SJCRH30 (cell line): ENCODE measurements at regions not wholly inside any gene's neighbourhood (a gene's known extent, or its start where the extent isn't known, plus 50 kb on each side); places are given as distances from the start of the nearest gene placed in this dataset.

ENCODE experiments used
- DNase-seq, 2 experiments: peaks; one replicate each; pipeline ENCODE4 v3.0.0-alpha.2; 2015 to 2020
- H3K27ac ChIP-seq: fragments of 250-450 bp; sonication (Bioruptor Pico); 2 replicates; pipeline ENCODE4 v1.5.1; 2020; ENCODE audit warnings: mild to moderate bottlenecking, moderate library complexity
- H3K27me3 ChIP-seq: fragments of 250-450 bp; sonication (Bioruptor Pico); 2 replicates; pipeline ENCODE4 v1.5.1; 2020; ENCODE audit warnings: mild to moderate bottlenecking, moderate library complexity
- H3K36me3 ChIP-seq: fragments of 250-450 bp; sonication (Bioruptor Pico); 2 replicates; pipeline ENCODE4 v1.5.1; 2020; ENCODE audit warnings: mild to moderate bottlenecking, moderate library complexity
- H3K4me1 ChIP-seq: fragments of 250-450 bp; sonication (Bioruptor Pico); 2 replicates; pipeline ENCODE4 v1.5.1; 2020; ENCODE audit warnings: mild to moderate bottlenecking, moderate library complexity
- H3K4me3 ChIP-seq: fragments of 250-450 bp; sonication (Bioruptor Pico); 2 replicates; pipeline ENCODE4 v1.5.1; 2020; ENCODE audit warnings: mild to moderate bottlenecking, moderate library complexity
- H3K9me3 ChIP-seq: fragments of 250-450 bp; sonication (Bioruptor Pico); replicated peaks from 2 replicates; pipeline ENCODE4 v1.5.1; 2020; ENCODE audit warnings: mild to moderate bottlenecking, moderate library complexity

GRCh38 chr3:112744825-112745566, 101.7 kb downstream of the CD200R1L start:
- DNase-seq: no peak
- Histone ChIP-seq H3K27ac (no peak overlapping the region), H3K27me3 (no peaks in the 10 kb centered on the region), H3K4me3 (no peak overlapping the region), H3K4me1 (no peaks in the 10 kb centered on the region), H3K36me3 (no peaks in the 10 kb centered on the region), H3K9me3 (no peaks in the 10 kb centered on the region)

GRCh38 chr3:112744106-112744505, 102.6 kb downstream of the CD200R1L start:
- no peak for DNase-seq
- H3K27me3 ChIP-seq: no peaks in the 10 kb centered on the region
- H3K9me3 ChIP-seq: no peaks in the 10 kb centered on the region
- no peaks in the 10 kb centered on the region for H3K36me3 ChIP-seq
- H3K4me3 ChIP-seq: no peak overlapping the region
- H3K4me1 ChIP-seq: no peaks in the 10 kb centered on the region
- H3K27ac ChIP-seq: no peak overlapping the region

DNA sequence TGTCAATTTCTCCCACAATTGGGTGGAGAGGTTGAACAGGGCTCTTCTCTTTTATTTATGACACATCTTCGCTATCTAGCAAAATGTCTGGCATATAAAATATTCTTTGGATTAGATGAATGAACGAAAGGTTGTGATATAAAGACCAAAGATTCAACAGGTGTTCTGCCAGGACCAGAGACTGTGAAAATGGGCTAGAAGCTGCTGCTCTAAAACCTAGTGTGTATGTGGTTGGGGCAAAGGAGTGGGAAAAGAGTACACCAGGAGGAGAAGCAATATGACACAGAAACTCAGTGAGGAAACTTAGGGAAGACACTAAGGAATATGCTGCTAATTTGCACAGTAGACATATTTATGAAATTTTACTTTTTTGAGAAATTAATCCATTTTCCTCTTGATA, 102.0 kb upstream of the CCDC80 start:
- no peak overlapping the region for H3K27ac ChIP-seq
- no peaks in the 10 kb centered on the region for H3K4me1 ChIP-seq
- no peak overlapping the region for H3K4me3 ChIP-seq
- DNase-seq: no peak
- H3K27me3 ChIP-seq: no peaks in the 10 kb centered on the region
- H3K36me3 ChIP-seq: no peaks in the 10 kb centered on the region
- no peaks in the 10 kb centered on the region for H3K9me3 ChIP-seq

- H3K9me3 ChIP-seq: no peaks in the 10 kb centered on the region
- DNase-seq: no peak
- H3K27me3 ChIP-seq: no peaks in the 10 kb centered on the region
- H3K4me3 ChIP-seq: no peak overlapping the region
- H3K36me3 ChIP-seq: no peaks in the 10 kb centered on the region
- H3K4me1 ChIP-seq: no peaks in the 10 kb centered on the region
- H3K27ac ChIP-seq: no peak overlapping the region
Observed at GRCh38 chr3:112741983-112742382, 101.0 kb upstream of the CCDC80 start.

- no peaks in the 10 kb centered on the region for H3K9me3 ChIP-seq
- DNase-seq: no peak
- H3K27ac ChIP-seq: no peak overlapping the region
- no peaks in the 10 kb centered on the region for H3K27me3 ChIP-seq
- H3K4me3 ChIP-seq: no peak overlapping the region
- no peaks in the 10 kb centered on the region for H3K36me3 ChIP-seq
- H3K4me1 ChIP-seq: no peaks in the 10 kb centered on the region
Observed at GRCh38 chr3:112740835-112741234, 99.9 kb upstream of the CCDC80 start.

DNA sequence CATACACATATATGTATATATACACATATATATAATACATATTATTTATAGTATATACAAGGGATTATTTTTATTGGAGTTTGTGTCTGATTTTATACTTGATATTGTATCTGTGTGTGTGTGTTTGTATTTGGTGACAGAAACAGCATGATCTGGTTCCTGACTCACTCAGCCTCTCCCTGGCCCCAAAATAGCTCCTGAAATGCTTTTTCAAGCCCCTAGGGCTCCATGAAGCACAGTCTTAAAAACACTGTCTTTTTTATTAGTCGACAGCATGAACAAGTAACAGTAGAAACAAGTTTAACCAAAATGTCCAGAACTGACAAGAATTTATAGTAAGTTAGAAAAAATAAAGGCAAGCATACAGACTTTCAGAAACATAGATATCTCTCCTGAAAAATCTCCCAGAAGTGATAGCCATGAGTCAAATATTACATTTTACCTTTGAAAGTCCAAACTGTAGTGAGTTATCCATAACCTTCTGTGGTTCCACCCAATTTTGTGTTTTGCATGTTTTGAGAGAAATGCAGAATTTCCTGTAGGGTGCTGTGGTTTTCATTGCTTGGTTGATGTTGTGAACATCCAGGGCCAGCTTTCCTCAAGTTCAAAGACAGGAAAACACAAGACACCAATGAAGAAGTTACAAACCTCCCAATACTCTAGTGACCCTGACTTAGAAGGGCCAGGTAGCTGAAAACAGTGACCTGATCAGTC, 98.5 kb upstream of the CCDC80 start:
- Histone ChIP-seq H3K27ac (no peak overlapping the region), H3K4me3 (no peak overlapping the region), H3K27me3 (no peaks in the 10 kb centered on the region), H3K36me3 (no peaks in the 10 kb centered on the region), H3K9me3 (no peaks in the 10 kb centered on the region), H3K4me1 (no peaks in the 10 kb centered on the region)
- no peak for DNase-seq

DNA sequence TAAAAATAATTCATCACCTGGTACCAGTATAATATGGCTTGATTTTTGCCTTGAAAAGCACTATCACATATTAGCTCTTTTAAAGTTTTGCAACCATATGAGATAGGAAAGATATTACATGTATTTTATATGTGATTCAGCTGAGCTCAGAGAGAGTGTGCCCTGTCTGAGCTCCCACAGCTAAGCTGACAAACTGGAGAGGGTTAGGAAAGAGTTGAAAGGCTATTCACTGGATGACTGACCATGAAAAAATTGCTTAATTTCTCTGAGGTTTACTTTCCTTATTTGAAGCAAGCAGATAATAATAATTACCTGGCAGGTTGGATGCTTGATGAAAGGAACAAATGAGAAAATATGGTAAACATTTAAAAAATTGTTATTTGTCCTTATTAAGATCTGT, 97.4 kb upstream of the CCDC80 start:
- H3K27ac ChIP-seq: no peak overlapping the region
- H3K9me3 ChIP-seq: no peaks in the 10 kb centered on the region
- H3K36me3 ChIP-seq: no peaks in the 10 kb centered on the region
- no peaks in the 10 kb centered on the region for H3K4me1 ChIP-seq
- no peak overlapping the region for H3K4me3 ChIP-seq
- H3K27me3 ChIP-seq: no peaks in the 10 kb centered on the region
- no peak for DNase-seq

GRCh38 chr3:112736805-112737566, 96.0 kb upstream of the CCDC80 start:
- no peaks in the 10 kb centered on the region for H3K9me3 ChIP-seq
- H3K4me1 ChIP-seq: no peaks in the 10 kb centered on the region
- DNase-seq: no peak
- no peak overlapping the region for H3K27ac ChIP-seq
- H3K36me3 ChIP-seq: no peaks in the 10 kb centered on the region
- H3K4me3 ChIP-seq: no peak overlapping the region
- no peaks in the 10 kb centered on the region for H3K27me3 ChIP-seq

GRCh38 chr3:112736386-112736785, 95.4 kb upstream of the CCDC80 start:
- no peaks in the 10 kb centered on the region for H3K4me1 ChIP-seq
- no peaks in the 10 kb centered on the region for H3K36me3 ChIP-seq
- no peak overlapping the region for H3K27ac ChIP-seq
- no peaks in the 10 kb centered on the region for H3K27me3 ChIP-seq
- no peaks in the 10 kb centered on the region for H3K9me3 ChIP-seq
- no peak overlapping the region for H3K4me3 ChIP-seq
- no peak for DNase-seq

GRCh38 chr3:112735926-112736325, 95.0 kb upstream of the CCDC80 start:
- Histone ChIP-seq H3K36me3 (no peaks in the 10 kb centered on the region), H3K9me3 (no peaks in the 10 kb centered on the region), H3K27ac (no peak overlapping the region), H3K27me3 (no peaks in the 10 kb centered on the region), H3K4me1 (no peaks in the 10 kb centered on the region), H3K4me3 (no peak overlapping the region)
- DNase-seq: peak in 1 of 2 experiments; percentile 38

DNA sequence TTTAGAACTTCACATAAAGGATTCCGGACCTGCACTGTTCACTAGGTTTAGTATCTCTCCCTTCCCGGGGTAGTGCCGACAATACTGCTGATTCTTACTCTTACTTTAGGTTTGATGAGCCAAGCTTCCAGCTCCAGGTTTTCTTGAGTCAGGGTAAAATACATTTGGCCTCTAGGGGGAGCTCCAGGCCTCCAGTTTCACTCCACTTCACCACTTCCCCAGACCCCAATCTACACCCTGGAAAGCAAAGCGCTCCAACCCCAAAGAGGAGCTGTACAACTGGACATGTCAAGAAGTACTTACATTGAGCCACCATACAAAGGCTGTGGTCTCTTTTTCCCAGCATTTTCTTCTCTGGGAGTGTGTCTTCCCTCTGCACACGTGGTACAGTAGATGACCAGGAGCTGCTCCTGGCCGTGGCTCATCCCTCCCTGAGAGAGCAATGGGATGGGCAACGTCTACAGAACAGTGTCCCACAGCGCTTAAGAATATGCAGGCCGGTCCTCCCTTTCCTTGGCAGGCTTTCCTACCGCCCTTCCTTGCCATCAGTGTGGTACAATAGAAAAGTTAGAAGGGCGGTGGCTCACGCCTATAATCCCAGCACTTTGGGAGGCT, 93.9 kb upstream of the CCDC80 start:
- peak; percentile 74 to 91 for DNase-seq
- Histone ChIP-seq H3K9me3 (no peaks in the 10 kb centered on the region), H3K36me3 (no peaks in the 10 kb centered on the region), H3K4me3 (no peak overlapping the region), H3K27me3 (no peaks in the 10 kb centered on the region), H3K4me1 (no peaks in the 10 kb centered on the region), H3K27ac (no peak overlapping the region)

DNA sequence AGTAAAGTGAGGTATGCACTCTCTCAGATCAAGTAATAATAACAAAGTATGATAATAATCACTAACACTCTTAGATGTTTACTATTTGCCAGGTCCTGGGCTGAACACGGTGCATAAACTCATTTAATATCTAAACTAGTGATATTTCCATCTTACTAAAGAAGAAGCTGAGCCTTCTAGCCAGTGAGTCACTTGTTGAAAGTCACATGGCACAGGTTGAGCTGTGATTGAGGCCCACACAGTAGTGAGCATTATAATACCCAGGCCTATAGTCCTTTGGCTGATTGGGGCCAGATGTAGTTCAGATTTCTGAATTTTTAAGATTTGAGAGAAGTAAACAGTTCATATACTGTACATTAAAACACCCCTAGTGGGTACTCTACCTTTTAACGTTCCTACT, 93.2 kb upstream of the CCDC80 start:
- no peaks in the 10 kb centered on the region for H3K9me3 ChIP-seq
- H3K4me3 ChIP-seq: no peak overlapping the region
- H3K4me1 ChIP-seq: no peaks in the 10 kb centered on the region
- H3K27me3 ChIP-seq: no peaks in the 10 kb centered on the region
- no peaks in the 10 kb centered on the region for H3K36me3 ChIP-seq
- no peak for DNase-seq
- H3K27ac ChIP-seq: no peak overlapping the region

DNA sequence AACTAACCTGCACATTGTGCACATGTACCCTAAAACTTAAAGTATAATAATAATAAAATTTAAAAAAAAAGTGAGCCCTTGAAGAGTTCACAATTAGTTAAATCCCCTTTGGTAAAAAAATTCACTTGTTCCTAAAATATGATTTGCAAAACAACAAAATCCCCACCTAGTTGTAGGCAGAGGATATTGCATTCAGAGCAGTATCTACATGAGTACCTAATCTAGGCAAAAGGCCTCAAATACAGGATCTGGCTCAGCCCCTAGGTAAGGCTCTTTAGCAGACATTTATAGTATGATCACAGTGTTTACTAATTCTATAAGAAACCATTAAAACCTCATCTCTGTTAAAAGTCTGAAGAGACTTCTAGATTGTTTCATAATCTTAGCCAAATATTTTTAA, 89.3 kb upstream of the CCDC80 start:
- no peaks in the 10 kb centered on the region for H3K4me1 ChIP-seq
- no peaks in the 10 kb centered on the region for H3K36me3 ChIP-seq
- no peaks in the 10 kb centered on the region for H3K9me3 ChIP-seq
- no peak for DNase-seq
- H3K27ac ChIP-seq: no peak overlapping the region
- H3K27me3 ChIP-seq: no peaks in the 10 kb centered on the region
- H3K4me3 ChIP-seq: no peak overlapping the region

GRCh38 chr3:112721231-112721630, 80.3 kb upstream of the CCDC80 start:
- no peak overlapping the region for H3K4me3 ChIP-seq
- no peaks in the 10 kb centered on the region for H3K4me1 ChIP-seq
- H3K27me3 ChIP-seq: no peaks in the 10 kb centered on the region
- DNase-seq: no peak
- H3K27ac ChIP-seq: no peak overlapping the region
- H3K9me3 ChIP-seq: no peaks in the 10 kb centered on the region; the same call in 1 of the 2 replicates
- no peaks in the 10 kb centered on the region for H3K36me3 ChIP-seq

GRCh38 chr3:112718967-112719366, 78.0 kb upstream of the CCDC80 start:
- DNase-seq: no peak
- Histone ChIP-seq H3K27me3 (no peaks in the 10 kb centered on the region), H3K36me3 (no peaks in the 10 kb centered on the region), H3K9me3 (no peaks in the 10 kb centered on the region; the same call in 1 of the 2 replicates), H3K27ac (no peak overlapping the region), H3K4me3 (no peak overlapping the region), H3K4me1 (no peaks in the 10 kb centered on the region)
